NT2/D1 (cell line): ENCODE measurements at regions not wholly inside any gene's neighbourhood (a gene's known extent, or its start where the extent isn't known, plus 50 kb on each side); places are given as distances from the start of the nearest gene placed in this dataset.

Experiments used
- SUZ12 ChIP-seq: IDR thresholded peaks from 2 replicates; pipeline ENCODE4 v1.6.1; 2011; ENCODE audit not compliant: insufficient read length, insufficient read depth; ENCODE audit errors: extremely low read depth
- YY1 ChIP-seq: IDR thresholded peaks from 2 replicates; pipeline ENCODE4 v1.6.1; 2011; ENCODE audit not compliant: insufficient read length, insufficient read depth
- ZNF274 ChIP-seq: IDR thresholded peaks from 2 replicates; pipeline ENCODE4 v1.6.1; 2011; ENCODE audit warnings: mild to moderate bottlenecking, low read depth, low read length

- TF ChIP-seq ZNF274 (no peak), YY1 (no peak), SUZ12 (no peak)
Measured at GRCh38 chr5:136526021-136526420, 160.7 kb upstream of the TRPC7 start.
